ENCODE measurements at regions not wholly inside any gene's neighbourhood (a gene's known extent, or its start where the extent isn't known, plus 50 kb on each side); places are given as distances from the start of the nearest gene placed in this dataset.

DNA sequence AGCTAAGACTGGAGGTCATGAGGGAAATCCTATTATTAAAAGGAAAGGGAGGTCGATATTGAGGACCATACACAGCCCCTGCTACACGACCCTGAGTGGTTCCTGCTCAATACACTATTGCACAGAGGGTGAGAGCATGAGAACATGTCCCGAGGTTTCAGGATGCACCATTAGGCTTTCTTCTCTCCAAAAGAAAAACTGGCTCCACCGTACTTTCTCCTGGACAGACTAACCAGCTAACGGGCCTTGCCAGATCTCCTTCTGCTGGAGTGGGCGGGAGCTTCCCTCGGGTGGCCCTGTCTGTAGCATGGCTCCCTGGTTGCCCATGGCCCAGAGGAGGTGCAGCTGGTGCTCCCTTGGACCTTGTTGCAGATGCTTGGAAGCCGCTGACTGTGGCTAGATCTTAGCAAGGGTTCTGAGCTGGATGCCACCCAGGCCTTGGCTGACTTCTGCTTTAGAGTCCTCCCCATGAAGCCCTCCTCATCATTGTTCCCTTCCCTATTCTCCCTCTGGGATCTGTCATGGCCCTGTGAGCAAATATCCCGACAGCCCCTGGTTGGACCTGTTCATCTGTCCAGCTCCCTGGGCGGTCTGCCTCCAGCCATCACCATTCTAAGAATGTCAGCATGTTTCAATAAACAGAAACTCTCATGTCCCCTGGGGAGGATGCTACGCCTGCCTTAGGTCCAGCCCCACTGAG lies 52.9 kb upstream of the SHH start:
- no peak overlapping the region for H3K4me3 ChIP-seq (ENCODE audit: low read length)
- no peaks in the 10 kb centered on the region for H3K9me3 ChIP-seq (ENCODE audit: control insufficient read depth, low read depth, low read length)
- no CpG with 5 or more reads among the region's 11 CpGs for WGBS (ENCODE audit: insufficient coverage, low lambda C conversion rate)
- H3K4me1 ChIP-seq (ENCODE audit: control insufficient read depth, insufficient read depth, low read length) = peaks cover 18% of the 10 kb centered on the region
- H3K36me3 ChIP-seq (ENCODE audit: control insufficient read depth, insufficient read depth, low read length) = no peaks in the 10 kb centered on the region
- no peak for DNase-seq
- H3K27me3 ChIP-seq (ENCODE audit: control insufficient read depth, insufficient read depth, low read length) = no peaks in the 10 kb centered on the region
- no peak overlapping the region for H3K27ac ChIP-seq (ENCODE audit: low read length)

DNA sequence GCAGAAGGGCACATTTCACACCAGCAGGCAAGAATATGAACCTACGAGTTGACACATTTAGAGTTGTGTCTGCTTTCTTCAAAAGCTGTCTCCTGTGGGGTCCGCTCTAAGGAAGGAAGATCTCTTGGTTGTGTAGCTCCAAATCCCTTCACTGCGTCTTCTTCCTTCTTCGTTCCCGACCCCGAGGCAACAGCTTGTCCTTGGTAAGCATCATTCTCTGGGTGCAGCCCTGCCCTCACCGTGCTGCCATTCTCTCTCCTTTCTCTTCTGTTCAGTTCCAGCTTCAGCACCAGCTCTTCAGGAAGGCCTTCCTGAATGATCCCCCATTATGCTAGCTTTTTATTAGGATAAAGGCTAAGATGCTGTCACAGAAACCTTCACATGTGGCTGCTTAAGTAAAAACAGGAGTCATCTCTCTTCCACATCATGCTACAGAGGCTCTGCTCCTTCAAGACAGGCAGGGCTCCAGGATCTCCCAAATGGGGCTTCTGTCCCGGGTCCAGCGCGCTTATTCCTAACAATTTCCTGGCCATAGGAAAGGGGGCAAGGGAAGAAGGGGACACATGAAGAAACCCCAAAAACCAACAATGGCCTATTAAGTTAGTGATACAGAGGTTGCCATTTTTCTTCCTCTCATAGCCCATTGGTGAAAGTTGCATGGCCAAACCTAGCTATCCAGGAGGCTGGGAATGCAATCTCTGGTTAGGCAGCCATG lies 52.2 kb upstream of the SHH start:
- no peak overlapping the region for H3K4me3 ChIP-seq (ENCODE audit: low read length)
- DNase-seq = no peak
- no CpG with 5 or more reads among the region's 10 CpGs for WGBS (ENCODE audit: insufficient coverage, low lambda C conversion rate)
- H3K27ac ChIP-seq (ENCODE audit: low read length) = no peak overlapping the region
- H3K36me3 ChIP-seq (ENCODE audit: control insufficient read depth, insufficient read depth, low read length) = no peaks in the 10 kb centered on the region
- H3K9me3 ChIP-seq (ENCODE audit: control insufficient read depth, low read depth, low read length) = no peaks in the 10 kb centered on the region
- no peaks in the 10 kb centered on the region for H3K27me3 ChIP-seq (ENCODE audit: control insufficient read depth, insufficient read depth, low read length)
- H3K4me1 ChIP-seq (ENCODE audit: control insufficient read depth, insufficient read depth, low read length) = peaks cover 18% of the 10 kb centered on the region

DNA sequence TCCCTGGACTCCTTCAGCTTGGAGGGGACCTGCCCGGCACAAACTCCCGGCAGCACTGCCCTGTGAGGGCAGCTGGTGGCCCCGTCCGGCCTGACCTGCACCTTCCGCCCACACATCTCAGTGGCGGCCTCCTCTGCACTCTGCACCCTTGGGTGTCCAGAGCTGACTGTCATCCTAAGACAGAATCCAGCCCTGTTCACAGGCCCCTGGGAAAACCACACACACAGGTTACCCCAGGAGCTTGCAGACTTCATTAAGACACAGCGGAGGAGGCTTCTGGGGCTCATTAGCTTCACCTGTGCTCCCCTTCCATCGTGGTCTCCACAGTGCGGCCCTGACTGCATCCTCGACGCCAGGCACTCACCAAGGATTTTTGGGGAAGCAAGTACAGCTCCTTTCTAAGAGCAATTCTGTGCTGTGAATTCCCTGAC lies 51.5 kb upstream of the SHH start:
- Histone ChIP-seq H3K4me1 (ENCODE audit: control insufficient read depth, insufficient read depth, low read length) (peaks cover 18% of the 10 kb centered on the region), H3K9me3 (ENCODE audit: control insufficient read depth, low read depth, low read length) (no peaks in the 10 kb centered on the region), H3K36me3 (ENCODE audit: control insufficient read depth, insufficient read depth, low read length) (no peaks in the 10 kb centered on the region), H3K4me3 (ENCODE audit: low read length) (no peak overlapping the region), H3K27me3 (ENCODE audit: control insufficient read depth, insufficient read depth, low read length) (no peaks in the 10 kb centered on the region), H3K27ac (ENCODE audit: low read length) (no peak overlapping the region)
- DNase-seq = no peak
- 100% methylated on average over 1 of the region's 11 CpGs for WGBS (ENCODE audit: insufficient coverage, low lambda C conversion rate)

DNA sequence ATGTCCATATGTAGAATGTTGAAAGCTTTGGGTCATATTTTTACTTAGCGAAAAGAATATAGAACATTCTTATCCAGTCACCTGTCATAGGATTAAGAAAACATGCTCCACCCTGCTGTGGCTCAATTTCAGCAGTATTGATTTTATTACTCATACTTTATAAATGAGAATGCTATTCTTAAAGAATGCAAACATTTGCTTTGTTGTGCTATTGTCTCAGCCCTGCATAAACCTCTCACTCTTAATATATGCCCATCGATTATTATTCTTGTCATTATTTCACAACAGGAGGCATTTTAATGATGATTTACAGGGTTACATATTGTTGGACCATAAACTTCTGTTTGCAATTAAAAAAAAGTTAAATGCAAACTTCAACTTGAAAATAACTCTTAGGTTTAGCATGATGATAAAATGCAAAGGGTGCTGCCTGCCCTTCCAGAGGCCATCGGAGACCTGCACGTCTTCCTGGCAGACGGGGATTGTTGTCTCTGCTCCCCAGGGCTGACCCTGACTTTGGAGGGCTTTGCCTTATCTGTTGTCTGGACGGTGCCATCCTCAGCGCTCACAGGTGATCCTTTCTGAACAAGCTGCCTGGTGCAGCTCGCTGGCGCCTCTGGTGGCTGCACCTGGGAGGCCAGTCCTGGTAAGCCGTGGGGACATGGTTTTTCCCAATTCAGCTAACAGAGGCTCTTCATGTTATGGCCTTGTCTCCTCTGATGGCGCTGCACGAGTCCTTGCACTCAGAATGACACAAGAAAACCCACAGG lies 50.0 kb upstream of the SHH start:
- DNase-seq = no peak
- Histone ChIP-seq H3K9me3 (ENCODE audit: control insufficient read depth, low read depth, low read length) (no peaks in the 10 kb centered on the region), H3K4me3 (ENCODE audit: low read length) (no peak overlapping the region), H3K27ac (ENCODE audit: low read length) (no peak overlapping the region), H3K27me3 (ENCODE audit: control insufficient read depth, insufficient read depth, low read length) (no peaks in the 10 kb centered on the region), H3K36me3 (ENCODE audit: control insufficient read depth, insufficient read depth, low read length) (no peaks in the 10 kb centered on the region), H3K4me1 (ENCODE audit: control insufficient read depth, insufficient read depth, low read length) (peaks cover 13% of the 10 kb centered on the region)
- 17% methylated on average over 1 of the region's 12 CpGs for WGBS (ENCODE audit: insufficient coverage, low lambda C conversion rate)
